Smooth muscle cell (in vitro differentiated cells): ENCODE measurements at regions not wholly inside any gene's neighbourhood (a gene's known extent, or its start where the extent isn't known, plus 50 kb on each side); places are given as distances from the start of the nearest gene placed in this dataset.

ENCODE experiments used
- DNase-seq: peaks from one replicate; lab custom pipeline; 2025; ENCODE audit not compliant: unreplicated experiment; lab: John Stamatoyannopoulos, UW
- H2AFZ ChIP-seq: fragments of 200-600 bp; sonication (generic); 2 replicates; pipeline ENCODE4 v1.6.0; 2016; ENCODE audit warnings: antibody characterized with exemption, low read depth, mild to moderate bottlenecking
- H3F3A ChIP-seq: fragments of 200-600 bp; sonication (generic); 2 replicates; pipeline ENCODE4 v1.6.0; 2017; ENCODE audit warnings: antibody characterized with exemption, low read depth
- H3K27ac ChIP-seq: fragments of 200-600 bp; sonication (generic); 2 replicates; pipeline ENCODE4 v1.5.1; 2016; ENCODE audit warnings: low read depth, mild to moderate bottlenecking
- H3K27me3 ChIP-seq: fragments of 200-600 bp; sonication (generic); 2 replicates; pipeline ENCODE4 v1.6.1; 2016; ENCODE audit warnings: low read depth, mild to moderate bottlenecking
- H3K36me3 ChIP-seq: fragments of 200-600 bp; sonication (generic); 2 replicates; pipeline ENCODE4 v1.5.1; 2016; ENCODE audit warnings: low read depth
- H3K4me1 ChIP-seq: fragments of 200-600 bp; sonication (generic); 2 replicates; pipeline ENCODE4 v1.5.1; 2016; ENCODE audit warnings: low read depth
- H3K4me2 ChIP-seq: fragments of 200-600 bp; sonication (generic); 2 replicates; pipeline ENCODE4 v1.6.0; 2016; ENCODE audit warnings: mild to moderate bottlenecking
- H3K4me3 ChIP-seq: fragments of 200-600 bp; sonication (generic); 2 replicates; pipeline ENCODE4 v1.5.1; 2016; ENCODE audit warnings: mild to moderate bottlenecking
- H3K79me2 ChIP-seq: fragments of 200-600 bp; sonication (generic); 2 replicates; pipeline ENCODE4 v1.6.0; 2016; ENCODE audit warnings: low read depth, mild to moderate bottlenecking
- H3K9ac ChIP-seq: fragments of 200-600 bp; sonication (generic); 2 replicates; pipeline ENCODE4 v1.6.0; 2016; ENCODE audit warnings: low read depth
- H3K9me3 ChIP-seq: fragments of 200-600 bp; sonication (generic); replicated peaks from 2 replicates; pipeline ENCODE4 v1.5.1; 2016; ENCODE audit warnings: low read depth
- H4K20me1 ChIP-seq: fragments of 200-600 bp; sonication (generic); 2 replicates; pipeline ENCODE4 v1.6.0; 2016; ENCODE audit warnings: low read depth
- WGBS: methylation state at CpG from one replicate; pipeline ENCODE4 v1.1.7; 2016; ENCODE audit warnings: low lambda C conversion rate; 5-methylcytosine and 5-hydroxymethylcytosine counted together
- TF ChIP-seq, protein P1 (sequence below): fragments of 200-600 bp; sonication (generic); IDR thresholded peaks from 2 replicates; pipeline ENCODE4 v1.5.1; 2017; ENCODE audit warnings: borderline replicate concordance, mild to moderate bottlenecking, antibody characterized with exemption; ENCODE audit not compliant: insufficient read depth, poor library complexity, severe bottlenecking

DNA sequence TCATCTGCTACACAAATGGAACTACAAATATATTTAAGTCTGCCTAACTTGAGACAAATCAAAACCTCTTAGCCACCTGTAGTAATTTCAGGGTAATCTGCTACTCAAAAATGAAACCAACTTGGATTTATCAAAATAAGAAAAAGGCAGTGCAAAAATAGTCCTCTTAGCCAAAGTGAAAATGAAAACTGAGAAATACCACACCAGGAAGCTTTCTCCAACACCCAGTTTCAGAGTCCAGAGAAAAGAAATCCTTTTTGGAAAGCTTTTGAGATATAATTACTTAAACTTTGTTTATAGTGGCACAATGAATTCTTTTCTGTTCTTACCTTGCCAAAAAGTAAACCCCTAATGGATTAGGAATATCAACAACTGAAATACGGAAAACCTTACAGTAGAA lies 990.4 kb downstream of the EFNA5 start:
- no peaks in the 10 kb centered on the region for H3K9me3 ChIP-seq
- H3K27ac ChIP-seq: no peak overlapping the region
- no peaks in the 10 kb centered on the region for H3K79me2 ChIP-seq
- no peak overlapping the region for H3K9ac ChIP-seq
- WGBS: 89% methylated on average over 1 of the region's 1 CpG
- no peaks in the 10 kb centered on the region for H3F3A ChIP-seq
- no peaks in the 10 kb centered on the region for H3K4me1 ChIP-seq
- H2AFZ ChIP-seq: peak overlapping the region; percentile 15
- H3K4me3 ChIP-seq: no peak overlapping the region
- TF ChIP-seq, protein P1, sequence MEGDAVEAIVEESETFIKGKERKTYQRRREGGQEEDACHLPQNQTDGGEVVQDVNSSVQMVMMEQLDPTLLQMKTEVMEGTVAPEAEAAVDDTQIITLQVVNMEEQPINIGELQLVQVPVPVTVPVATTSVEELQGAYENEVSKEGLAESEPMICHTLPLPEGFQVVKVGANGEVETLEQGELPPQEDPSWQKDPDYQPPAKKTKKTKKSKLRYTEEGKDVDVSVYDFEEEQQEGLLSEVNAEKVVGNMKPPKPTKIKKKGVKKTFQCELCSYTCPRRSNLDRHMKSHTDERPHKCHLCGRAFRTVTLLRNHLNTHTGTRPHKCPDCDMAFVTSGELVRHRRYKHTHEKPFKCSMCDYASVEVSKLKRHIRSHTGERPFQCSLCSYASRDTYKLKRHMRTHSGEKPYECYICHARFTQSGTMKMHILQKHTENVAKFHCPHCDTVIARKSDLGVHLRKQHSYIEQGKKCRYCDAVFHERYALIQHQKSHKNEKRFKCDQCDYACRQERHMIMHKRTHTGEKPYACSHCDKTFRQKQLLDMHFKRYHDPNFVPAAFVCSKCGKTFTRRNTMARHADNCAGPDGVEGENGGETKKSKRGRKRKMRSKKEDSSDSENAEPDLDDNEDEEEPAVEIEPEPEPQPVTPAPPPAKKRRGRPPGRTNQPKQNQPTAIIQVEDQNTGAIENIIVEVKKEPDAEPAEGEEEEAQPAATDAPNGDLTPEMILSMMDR: no peak
- H3K27me3 ChIP-seq: no peaks in the 10 kb centered on the region
- H3K4me2 ChIP-seq: no peak overlapping the region
- no peaks in the 10 kb centered on the region for H3K36me3 ChIP-seq
- H4K20me1 ChIP-seq: no peaks in the 10 kb centered on the region
- no peak for DNase-seq

DNA sequence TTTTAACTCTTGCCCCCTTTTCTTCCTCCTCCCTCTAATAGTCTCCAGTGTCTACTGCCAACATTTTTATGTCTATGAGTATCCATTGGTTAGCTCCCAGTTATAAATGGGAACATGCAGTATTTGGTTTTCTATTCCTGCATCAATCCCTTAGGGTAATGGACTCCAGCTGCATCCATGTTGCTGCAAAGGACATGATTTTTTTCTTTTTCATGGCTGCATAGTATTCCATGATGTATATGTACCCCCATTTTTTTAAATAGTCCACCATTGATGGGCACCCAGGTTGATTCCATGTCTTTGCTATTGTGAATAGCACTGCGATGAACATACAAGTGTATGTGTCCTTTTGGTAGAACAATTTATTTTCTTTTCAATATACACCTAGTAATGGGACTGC lies 993.7 kb downstream of the EFNA5 start:
- H2AFZ ChIP-seq: no peak overlapping the region
- no peaks in the 10 kb centered on the region for H4K20me1 ChIP-seq
- no peak overlapping the region for H3K4me2 ChIP-seq
- no peak overlapping the region for H3K4me3 ChIP-seq
- H3K79me2 ChIP-seq: no peaks in the 10 kb centered on the region
- TF ChIP-seq, protein P1: no peak
- H3K9ac ChIP-seq: no peak overlapping the region
- H3K4me1 ChIP-seq: no peaks in the 10 kb centered on the region
- 97% methylated on average over 1 of the region's 1 CpG for WGBS
- no peaks in the 10 kb centered on the region for H3K36me3 ChIP-seq
- DNase-seq: no peak
- H3K27me3 ChIP-seq: no peaks in the 10 kb centered on the region
- H3F3A ChIP-seq: no peaks in the 10 kb centered on the region
- no peak overlapping the region for H3K27ac ChIP-seq
- H3K9me3 ChIP-seq: no peaks in the 10 kb centered on the region

DNA sequence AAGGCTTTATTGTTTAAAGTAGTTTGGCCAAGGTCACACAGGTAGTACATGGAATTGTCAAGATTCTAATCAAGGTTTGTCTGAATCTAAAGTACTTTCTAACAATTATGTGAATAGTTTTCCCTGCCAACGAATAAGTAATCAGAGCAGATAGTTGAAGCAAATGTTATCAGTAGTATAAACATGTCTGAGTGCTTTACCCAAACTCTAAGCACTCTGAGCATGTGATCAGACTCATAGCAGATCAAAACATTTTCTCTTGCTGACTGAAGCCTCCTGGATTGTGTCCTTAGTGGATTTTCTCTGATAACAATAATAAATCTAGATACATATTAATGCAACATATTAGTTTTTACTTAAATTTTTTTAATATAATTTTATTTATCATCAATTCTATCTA lies 995.0 kb downstream of the EFNA5 start:
- TF ChIP-seq, protein P1: no peak
- H3F3A ChIP-seq: no peaks in the 10 kb centered on the region

DNA sequence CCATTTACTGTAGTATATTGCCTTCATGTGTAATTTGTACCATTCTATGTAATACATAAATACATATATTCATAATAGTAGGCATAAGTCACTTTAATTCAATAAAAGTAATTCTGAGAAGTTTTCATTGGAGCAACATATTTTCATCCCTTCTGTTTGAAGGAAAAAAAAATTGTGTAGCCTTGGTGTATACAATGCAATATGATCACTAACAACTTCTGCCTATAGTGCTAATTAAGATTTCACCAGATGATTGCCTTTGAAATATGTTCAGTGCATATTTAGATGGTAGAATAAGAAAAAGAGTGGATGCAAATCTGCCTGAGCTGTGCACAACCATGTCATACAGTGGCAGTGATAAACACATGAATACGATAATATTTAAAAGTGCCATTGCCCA lies 996.8 kb downstream of the EFNA5 start:
- DNase-seq: no peak
- no peak overlapping the region for H3K9ac ChIP-seq

More for the DNA sequence above, 995.0 kb downstream of the EFNA5 start:
- Histone ChIP-seq H3K27ac (no peak overlapping the region), H3K9ac (no peak overlapping the region), H4K20me1 (no peaks in the 10 kb centered on the region), H2AFZ (no peak overlapping the region), H3K9me3 (no peaks in the 10 kb centered on the region), H3K36me3 (no peaks in the 10 kb centered on the region), H3K4me2 (no peak overlapping the region), H3K4me3 (no peak overlapping the region), H3K79me2 (no peaks in the 10 kb centered on the region), H3K4me1 (no peaks in the 10 kb centered on the region), H3K27me3 (no peaks in the 10 kb centered on the region)
- WGBS: 18% methylated on average over 1 of the region's 1 CpG
- DNase-seq: no peak

More for the DNA sequence above, 996.8 kb downstream of the EFNA5 start:
- no peak overlapping the region for H3K27ac ChIP-seq
- no peaks in the 10 kb centered on the region for H3K27me3 ChIP-seq
- 100% methylated on average over 1 of the region's 1 CpG for WGBS
- H4K20me1 ChIP-seq: no peaks in the 10 kb centered on the region
- TF ChIP-seq, protein P1: no peak
- no peak overlapping the region for H3K4me2 ChIP-seq
- H3K4me3 ChIP-seq: no peak overlapping the region
- H3K79me2 ChIP-seq: no peaks in the 10 kb centered on the region
- H2AFZ ChIP-seq: no peak overlapping the region
- H3K36me3 ChIP-seq: no peaks in the 10 kb centered on the region
- H3K9me3 ChIP-seq: no peaks in the 10 kb centered on the region
- H3K4me1 ChIP-seq: no peaks in the 10 kb centered on the region
- no peaks in the 10 kb centered on the region for H3F3A ChIP-seq
